HG02870 (cell line): ENCODE measurements at regions not wholly inside any gene's neighbourhood (a gene's known extent, or its start where the extent isn't known, plus 50 kb on each side); places are given as distances from the start of the nearest gene placed in this dataset.
A peak's percentile ranks its signal among the peaks of the same experiment; 100 is the strongest.

Experiments
- ATAC-seq: cut with Tn5 transposase; IDR thresholded peaks from one replicate; pipeline ENCODE4 v1.9.1; 2021; ENCODE audit warnings: mild to moderate bottlenecking, moderate library complexity; ENCODE audit not compliant: unreplicated experiment

DNA sequence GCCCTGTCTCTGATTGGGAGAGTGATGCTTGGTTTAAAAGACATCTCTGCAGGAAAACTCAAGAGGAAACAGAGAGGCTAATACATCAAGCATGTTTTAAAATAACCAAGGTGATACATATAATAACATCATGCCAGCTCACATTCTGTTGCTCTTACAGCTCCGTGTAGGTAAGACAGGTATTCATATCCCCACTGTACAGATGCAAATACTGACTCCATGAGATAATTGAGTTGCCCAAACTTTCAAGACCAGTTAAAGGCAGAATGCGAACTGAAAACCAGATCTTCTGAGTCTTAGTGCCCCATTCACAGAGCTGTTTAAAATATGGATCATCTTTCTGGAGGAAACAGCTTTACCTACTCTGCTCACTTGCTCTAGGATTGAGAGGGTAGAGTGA is 214.0 kb downstream of the PIK3R1 start:
- ATAC-seq: no peak

DNA sequence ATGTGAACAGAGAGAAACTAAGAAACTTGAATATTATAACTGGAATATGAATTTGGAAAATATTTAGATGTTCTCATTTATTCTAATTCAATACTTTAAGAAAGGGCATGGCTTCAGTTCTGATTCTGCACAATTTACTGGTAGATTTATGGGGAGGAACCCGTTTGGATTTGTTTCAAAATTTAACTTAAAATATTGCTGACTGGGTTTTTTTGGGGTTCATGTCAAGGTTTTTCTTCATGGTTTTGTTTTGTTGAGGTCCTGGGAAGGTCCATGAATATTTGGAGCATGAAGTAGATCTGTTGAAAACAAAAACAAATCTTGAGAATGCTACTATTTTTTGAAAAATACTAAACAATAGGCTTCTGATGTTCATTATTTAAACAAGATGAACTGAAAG is 214.7 kb downstream of the PIK3R1 start:
- no peak for ATAC-seq

DNA sequence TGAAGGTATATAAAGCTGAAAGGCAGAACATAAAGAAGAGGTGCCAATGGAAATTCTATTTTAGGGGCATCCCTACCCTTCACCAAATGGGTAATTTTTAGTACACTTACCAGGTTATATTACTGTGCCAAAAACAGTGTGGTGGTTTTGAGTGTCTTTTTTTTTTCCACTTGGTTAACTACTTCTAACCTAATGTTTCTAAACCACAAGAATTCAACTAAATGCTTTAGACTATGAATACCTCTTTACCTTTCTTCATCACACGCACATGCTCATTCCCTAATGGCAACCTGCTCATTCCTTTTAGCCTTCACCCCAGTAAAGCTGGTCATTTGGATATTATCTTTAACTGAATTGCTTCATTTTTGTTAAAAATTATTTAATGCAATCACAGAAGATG is 215.6 kb downstream of the PIK3R1 start:
- ATAC-seq: no peak

DNA sequence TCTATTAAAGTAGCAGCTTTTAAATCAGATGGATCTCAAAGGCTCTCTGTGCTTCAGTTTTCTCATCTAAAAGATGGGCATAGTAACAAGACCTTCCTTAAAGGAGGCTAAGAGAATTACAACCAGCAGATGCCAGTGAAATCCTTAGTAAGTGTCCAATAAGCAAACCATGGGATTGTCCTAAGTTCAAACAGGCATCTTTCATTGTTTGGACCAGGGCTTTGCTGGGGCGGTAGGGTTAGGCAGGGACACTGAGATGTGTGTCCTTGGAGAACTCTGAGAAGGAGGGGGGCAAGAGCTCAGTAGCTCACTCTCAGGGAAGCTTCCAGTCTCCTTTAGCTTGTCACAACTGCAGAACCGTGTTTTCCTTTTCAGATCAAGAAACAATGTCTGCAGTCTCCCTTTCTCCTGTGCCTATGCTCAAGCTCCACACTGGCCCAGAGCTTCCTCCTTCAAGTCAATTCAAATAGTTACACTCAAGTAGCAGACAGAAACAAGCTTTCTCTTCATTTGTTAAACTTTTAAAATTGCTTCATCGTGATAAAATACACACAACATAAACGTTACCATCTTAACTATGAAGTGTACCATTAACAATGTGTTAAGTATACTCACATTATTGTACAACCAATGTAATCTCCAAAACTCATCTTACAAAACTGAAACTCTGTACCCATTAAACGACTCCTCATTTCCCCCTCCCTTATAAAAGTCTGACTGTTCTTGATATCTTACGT is 216.2 kb downstream of the PIK3R1 start:
- ATAC-seq: no peak

DNA sequence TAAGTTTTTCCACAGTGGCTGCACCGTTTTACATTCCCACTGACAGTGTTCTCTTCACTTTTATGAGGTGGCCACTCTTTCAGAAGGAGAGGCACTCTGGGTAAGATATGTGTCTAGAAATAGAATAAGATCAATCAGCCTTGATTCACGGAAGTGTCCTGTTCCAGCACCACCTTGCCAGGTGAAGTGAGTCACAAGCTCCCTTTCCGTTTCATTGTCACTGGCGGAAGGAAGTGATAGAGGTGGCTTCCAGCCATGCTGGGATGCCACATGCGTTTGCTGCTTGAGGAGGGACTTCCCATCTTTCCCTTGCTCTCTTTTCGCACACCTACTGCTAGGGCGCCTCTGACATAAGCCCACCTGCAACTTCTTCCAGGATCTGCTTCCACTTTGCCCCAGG is 217.1 kb downstream of the PIK3R1 start:
- ATAC-seq: no peak

DNA sequence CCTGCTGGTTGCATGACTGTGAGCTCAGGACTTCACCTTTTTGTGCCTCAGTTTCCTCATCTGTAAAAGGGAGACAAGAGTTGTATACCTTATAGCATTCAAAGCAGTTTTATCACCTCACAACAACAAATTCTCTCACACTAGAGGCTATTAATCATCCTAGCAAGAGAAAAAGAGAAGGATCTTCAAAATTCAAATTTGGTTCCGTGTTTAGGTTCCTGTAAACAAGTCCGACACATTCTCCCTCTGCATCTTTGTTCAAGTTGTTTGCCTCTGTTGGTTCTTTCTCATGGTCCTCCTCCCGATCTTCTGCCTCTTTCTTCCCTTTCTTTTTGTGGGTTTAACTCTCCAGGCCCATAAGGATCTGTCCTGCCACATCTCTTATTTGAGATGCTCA is 218.0 kb downstream of the PIK3R1 start:
- no peak for ATAC-seq

DNA sequence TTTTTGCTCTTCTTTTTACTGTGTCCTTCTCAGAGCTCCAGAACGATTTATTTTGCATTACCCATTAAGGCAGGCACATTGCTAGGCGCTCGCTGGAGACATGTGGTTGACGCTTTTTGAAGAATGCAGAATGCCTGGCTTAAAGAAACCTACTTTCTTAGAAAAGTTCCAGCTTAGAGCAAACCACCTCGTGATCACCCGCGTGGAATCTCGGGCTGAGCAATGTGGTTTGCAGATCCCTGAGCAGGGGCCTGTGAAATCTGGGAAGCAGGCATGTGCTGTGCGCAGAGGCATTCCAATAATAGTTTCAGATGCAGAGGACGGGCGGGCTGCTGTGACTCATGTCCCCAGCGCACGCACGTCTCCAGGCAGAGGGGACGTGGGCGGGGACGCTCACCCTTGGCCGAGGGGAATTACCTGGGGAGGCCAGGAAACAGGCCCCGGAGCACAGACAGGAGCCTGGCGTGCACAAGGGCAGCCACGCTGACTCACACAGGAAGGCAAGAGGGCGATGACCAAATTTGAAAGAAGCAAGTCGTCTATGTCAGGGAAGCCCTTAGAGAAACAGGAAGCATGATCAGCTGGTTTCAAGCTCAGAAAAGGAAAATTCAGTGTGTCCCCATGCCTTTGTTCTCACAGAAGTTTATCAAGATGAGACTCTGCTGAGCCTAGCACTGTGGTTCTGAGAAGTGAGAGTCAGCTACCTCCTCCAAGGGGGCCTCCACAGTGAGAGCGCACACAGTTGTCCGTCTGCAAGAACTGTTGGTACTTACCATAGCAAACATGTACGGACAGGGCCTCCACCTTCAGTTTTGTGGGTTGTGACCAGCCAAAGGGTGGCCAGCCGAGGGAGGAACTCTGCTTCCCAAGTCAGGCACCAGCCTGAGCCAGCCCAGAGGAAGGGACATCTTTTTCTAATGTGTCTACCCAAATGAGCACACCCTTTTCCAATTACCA is 218.6 kb downstream of the PIK3R1 start:
- ATAC-seq: peak; percentile 96

DNA sequence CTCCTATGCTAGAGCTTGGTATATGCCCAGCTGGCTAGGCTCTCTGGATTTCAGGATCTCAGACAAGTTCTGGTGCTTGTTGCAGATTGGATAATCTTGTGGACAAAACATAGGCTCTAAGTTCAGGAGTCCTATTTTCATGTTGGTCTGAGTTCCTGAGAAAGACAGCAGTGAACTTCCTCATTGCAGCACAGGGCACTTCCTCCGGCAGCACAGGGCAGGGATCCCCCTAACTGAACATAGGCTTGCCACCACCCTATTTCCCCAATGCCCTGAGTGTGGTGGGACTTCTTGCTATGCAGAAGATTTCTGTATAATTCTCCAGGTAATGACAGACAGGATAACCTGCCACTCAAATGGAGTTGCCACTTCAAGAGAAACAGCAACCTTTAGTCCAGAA is 220.1 kb downstream of the PIK3R1 start:
- no peak for ATAC-seq

DNA sequence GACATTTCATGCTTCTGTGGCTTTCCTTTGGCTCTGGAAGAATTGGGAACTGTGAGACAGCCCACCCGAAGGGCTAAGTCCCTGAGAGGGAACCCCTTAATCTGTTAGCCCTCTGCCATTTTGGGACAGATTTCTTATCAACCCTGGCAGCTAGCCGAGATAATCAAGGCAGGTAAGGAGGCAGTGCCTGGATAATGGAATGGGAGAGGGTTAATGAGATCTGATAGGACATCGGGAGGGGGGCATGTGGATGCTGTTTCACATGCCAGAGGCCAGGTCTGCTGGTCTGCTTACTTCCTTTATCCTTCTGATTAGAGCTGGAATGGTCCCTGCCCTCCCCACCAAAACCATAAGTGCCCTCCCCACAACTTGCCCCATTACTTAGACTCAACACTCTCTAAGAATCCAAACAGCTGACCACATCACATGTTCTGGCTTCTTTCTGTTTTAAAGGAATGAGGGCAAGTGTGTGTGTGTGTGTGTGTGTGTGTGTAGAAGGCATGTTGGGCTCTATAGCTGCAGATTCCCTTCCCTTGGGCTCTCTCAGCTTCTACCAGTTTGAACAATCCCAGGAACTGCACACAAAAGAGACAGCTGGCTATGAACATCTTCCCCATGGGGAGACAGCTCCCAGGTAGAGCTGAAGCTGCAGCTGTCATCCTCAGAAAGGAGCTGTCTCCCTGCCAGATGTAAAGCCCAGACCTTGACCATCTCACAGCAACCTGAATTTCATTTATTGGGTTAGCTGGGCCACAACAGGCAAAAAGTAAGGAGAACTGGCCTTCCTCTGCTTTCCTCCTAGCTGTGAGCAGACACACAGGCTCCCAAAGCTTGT is 221.3 kb downstream of the PIK3R1 start:
- ATAC-seq: no peak

DNA sequence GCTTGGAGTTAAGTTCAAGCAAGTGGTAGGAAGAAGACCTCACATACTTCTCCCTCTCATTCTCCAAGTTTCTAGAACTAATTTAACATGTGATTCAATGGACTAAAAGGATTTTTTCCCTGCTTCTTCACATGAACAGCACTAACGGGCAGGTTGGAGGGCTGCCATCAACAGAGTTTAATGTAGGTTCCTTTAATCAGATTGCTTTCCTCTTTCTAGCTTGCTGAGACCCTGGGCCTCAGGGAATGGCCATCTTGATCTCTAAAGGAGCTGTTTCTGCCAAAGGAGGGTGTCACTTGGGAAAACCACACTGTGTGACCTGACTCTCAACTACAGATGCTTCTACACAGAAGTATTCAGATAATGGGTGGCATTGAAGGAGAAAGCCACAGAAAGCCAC is 223.3 kb downstream of the PIK3R1 start:
- no peak for ATAC-seq

DNA sequence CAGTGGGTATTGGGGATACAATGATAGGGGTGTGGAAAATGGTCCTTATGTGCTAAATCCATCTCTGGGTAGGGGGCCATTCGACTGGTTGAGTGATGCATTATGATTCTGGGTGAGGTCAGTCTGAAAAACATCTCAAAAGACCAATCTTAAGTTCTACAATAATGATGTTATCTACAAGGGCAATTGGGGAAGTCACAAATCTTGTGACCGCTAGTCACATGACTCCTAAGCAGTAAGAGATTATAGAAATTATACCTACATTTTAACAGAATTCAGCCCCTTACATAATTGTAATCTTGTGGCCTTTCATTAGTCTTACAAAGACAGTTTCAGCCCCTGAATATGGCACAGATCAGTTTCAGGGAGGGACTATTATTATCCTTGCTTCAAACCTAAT is 224.7 kb downstream of the PIK3R1 start:
- ATAC-seq: no peak

DNA sequence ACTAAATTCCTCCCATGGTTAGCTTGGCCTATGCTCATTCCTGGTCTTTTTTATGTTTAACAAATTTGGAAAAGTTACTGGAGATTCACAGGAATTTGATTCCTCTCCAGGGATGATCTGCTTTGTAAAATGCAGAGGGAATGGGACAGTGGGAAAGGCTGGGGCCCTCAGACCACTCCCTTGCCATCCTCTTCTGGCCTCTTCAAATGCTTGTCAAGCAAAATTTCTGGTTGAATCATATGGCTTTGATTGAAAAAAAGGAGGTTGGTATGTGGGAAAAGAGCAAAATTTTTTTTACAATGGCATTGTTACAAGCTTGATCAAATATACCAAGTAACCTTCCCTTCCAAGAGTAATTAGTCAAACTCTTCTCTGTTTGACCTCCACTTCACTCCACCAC is 225.1 kb downstream of the PIK3R1 start:
- no peak for ATAC-seq

DNA sequence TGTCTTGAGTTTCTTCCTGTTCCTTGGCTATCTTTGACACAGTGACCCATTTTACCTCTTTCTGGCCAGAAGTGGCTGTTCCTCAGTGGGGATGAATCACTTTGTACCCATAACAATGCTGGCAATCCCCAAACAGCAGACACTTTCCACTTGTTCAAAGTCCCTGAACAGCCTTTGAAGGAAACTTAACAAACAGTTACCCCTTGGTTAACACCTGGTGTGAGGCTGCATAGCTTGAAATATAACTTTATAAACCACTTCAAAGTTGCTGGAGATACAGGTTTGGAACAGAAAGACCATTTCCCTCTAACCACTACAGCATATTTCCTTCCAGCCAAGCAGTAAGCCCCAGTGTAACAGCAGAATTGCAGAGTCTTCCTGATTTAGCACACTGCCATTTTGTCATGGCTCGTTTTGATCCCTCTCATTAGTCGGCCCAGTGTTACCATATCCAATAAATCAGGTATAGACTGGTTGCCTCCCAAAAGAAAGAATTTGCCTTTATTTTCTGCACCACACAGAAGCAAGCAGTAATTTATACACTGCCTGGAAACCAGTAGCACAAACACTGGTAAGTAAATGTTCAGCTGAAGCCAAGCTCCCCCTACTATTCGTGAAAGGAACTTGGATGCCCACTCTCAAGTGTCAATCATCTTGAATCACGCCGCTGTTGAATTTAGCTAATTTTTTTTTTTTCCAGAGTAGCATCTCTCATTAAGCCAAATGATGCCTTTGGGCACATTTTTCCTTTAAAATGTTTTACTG is 225.9 kb downstream of the PIK3R1 start:
- ATAC-seq: no peak

DNA sequence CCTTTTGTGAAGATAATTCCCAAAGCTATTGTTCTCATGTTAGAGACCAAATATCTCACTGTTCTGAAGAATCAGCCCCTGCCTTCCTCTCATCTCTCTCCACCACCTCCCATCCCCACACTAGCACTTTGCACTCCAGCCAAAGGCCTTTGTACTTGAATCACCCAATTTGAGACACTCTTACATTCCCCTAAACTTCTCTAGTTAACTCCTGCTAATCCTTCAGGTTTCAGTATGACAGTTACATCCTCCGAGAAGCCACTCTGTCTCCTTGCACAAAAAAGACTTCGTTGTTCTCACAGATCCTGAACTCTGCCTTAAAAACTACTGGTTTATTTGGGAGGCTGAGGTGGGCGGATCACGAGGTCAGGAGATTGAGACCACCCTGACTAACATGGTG is 227.5 kb downstream of the PIK3R1 start:
- no peak for ATAC-seq

DNA sequence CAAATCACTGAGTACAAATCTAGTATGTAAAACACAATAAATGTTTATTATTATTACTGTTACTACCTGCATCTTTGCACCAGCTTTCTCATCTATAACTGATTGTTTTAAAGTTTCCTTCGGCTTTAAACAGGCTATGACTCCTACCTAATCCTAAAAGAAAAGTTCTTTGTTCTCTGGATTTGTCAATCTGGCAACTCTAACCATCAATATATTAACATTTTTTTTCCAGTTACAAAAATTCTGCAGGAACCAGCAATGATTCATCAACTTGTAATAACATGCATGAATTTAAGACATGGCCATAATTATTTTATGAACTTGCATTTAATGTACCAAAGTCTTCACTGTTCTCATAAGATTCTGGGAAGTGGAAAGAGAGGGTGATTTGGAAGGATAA is 228.5 kb downstream of the PIK3R1 start:
- ATAC-seq: no peak

DNA sequence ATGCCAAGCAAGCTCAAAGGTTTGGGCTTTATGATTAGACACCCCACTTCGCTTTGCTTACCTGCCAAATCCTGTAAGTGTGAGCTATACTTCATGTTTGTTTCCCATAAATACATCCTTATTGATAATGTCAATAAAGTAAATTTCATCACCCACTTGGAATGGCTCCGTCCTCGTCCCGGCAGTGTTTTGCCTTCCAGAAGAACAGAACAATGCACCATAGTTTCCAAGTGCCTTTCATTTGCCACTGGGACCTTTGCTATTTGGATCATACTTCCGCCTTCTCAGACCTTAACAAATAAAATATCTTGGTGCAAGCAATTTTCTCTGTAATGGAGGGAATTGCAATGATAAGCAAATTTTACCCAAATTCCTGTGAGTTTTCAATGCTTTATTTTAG is 229.3 kb downstream of the PIK3R1 start:
- ATAC-seq: no peak

DNA sequence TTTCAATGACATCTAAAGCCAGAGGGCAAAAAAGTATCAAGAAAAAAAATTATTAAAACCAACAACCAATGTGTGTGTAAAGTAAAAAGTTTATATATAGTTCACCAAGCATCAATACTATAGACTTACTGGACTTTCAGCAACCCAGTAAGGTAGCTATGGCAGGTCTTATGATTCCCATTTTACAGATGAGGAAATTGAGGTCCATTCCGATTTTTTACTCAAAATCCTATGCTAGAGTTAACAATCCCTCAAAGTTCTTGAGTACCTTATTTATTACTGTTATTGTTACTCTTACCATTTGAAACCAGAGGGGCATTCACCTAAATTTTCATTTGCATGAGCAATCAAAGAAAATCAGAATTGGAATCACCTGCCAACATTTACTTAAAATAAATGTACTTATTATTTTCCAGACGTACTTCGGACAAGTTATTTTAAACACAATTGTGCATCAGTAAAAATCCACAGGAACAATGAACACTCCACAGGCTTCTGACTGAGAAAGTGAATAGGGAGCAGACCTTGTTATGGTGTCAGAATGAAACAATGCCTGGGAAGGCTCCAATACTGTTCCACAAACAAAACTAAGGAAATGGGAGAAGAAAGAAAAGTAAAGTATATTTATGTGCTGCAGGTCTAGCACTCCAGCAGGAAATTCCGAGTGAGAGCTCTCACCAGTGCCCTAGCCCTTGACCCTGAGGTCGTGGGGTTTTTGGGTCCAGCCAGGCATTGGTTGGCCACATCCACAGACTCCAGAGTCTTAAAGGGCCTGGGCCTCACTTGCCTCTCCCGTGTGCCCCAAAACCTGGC is 229.9 kb downstream of the PIK3R1 start:
- ATAC-seq: no peak

DNA sequence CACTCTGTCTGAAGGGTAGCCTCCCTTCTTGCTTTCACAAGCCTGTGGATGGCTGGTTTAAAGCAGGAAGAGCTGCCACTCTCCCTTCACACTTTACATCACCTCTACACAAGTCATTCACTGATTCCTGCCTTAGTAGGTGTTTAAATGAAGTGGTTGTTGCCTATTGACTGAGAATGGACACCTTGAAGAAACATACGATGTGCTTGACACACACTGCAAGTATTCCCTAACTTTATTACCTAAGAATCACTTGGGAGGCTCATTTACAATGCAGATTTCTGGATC is 230.5 kb downstream of the PIK3R1 start:
- ATAC-seq: no peak

DNA sequence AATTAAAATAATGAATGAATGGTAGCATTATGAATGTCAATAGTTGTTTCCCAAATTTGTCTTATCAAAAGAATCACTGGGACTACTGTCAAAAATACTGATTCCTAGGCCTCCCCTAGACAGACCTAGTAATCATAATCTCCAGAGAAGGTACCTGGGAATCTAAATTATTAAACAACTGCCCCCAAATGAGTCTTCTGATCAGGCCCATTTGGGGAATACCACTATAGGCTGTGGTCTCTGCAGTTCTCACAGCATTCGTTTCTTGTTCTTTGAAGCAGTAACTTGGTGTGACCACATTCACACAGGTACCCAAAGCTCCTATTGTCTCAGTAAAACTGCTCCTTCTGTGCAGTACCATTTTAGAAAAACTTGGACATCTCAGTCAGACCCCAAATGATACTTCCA is 230.9 kb downstream of the PIK3R1 start:
- peak; percentile 93 for ATAC-seq
